ENCODE measurements at regions not wholly inside any gene's neighbourhood (a gene's known extent, or its start where the extent isn't known, plus 50 kb on each side); places are given as distances from the start of the nearest gene placed in this dataset.

GRCh38 chr15:70171256-70171886 is 73.7 kb upstream of the TLE3 start:
- TF ChIP-seq TCF12 (IDR thresholded peaks at IDR 0.05; ENCODE audit: low read depth) (no peak), EGR1 (IDR thresholded peaks at IDR 0.05) (no peak), REST (IDR thresholded peaks at IDR 0.05; ENCODE audit: low read depth) (no peak)

All from Ishikawa (cell line).